Vagina (tissue), 2 donors: ENCODE measurements at regions not wholly inside any gene's neighbourhood (a gene's known extent, or its start where the extent isn't known, plus 50 kb on each side); places are given as distances from the start of the nearest gene placed in this dataset.

Source experiments
- CTCF ChIP-seq, 3 experiments: fragments of 450-650 bp in 2 of 3; fragments of 200-600 bp in 1 of 3; sonication (generic) in 1 of 3; IDR thresholded peaks; one replicate each; pipeline ENCODE4 v1.5.1; 2017 to 2019; ENCODE audit warnings: antibody characterized with exemption in 3 of 3, mild to moderate bottlenecking in 2 of 3, moderate library complexity in 2 of 3
- POLR2A ChIP-seq, 2 donors: fragments of 450-650 bp; IDR thresholded peaks; one replicate each; pipeline ENCODE4 v1.6.1; 2017; ENCODE audit warnings: antibody characterized with exemption in 2 of 2, mild to moderate bottlenecking in 2 of 2, moderate library complexity in 2 of 2
- POLR2AphosphoS5 ChIP-seq, 2 donors: sonication (generic); formaldehyde crosslinking; IDR thresholded peaks; one replicate each; pipeline ENCODE4 v1.9.0; 2017; ENCODE audit warnings: antibody characterized with exemption in 2 of 2, mild to moderate bottlenecking in 2 of 2, low read depth in 1 of 2; ENCODE audit not compliant: insufficient read depth in 1 of 2

- no peak for TF ChIP-seq POLR2A (IDR thresholded peaks at IDR 0.05)
- TF ChIP-seq CTCF (IDR thresholded peaks at IDR 0.05), result no peak
- no peak for TF ChIP-seq POLR2AphosphoS5 (IDR thresholded peaks at IDR 0.05; ENCODE audit: insufficient read depth in 1 of 2, low read depth in 1 of 2)
These were observed 64.7 kb upstream of the UGT2B15 start for GRCh38 chr4:68735106-68735505.
